Endothelial cell of umbilical vein (primary cell): ENCODE measurements at regions not wholly inside any gene's neighbourhood (a gene's known extent, or its start where the extent isn't known, plus 50 kb on each side); places are given as distances from the start of the nearest gene placed in this dataset.
"Not testable (repeated sequence)": the region's sequence is repeated elsewhere in the genome, so short reads cannot be mapped to it uniquely, and the experiment has no call there.

Experiments
- BruUV-seq: library from RNA; stranded (reverse); fragments of 400-500 nt; replicated peaks from 2 replicates; lab custom pipeline; 2021; lab: Mats Ljungman, UMichigan
- CTCF ChIA-PET: fragments of 300-600, 350-600 bp; sonication (Branson Sonifier 250); formaldehyde crosslinking; loops from one replicate; lab custom pipeline; 2021; ENCODE audit warnings: antibody characterized with exemption, inconsistent platforms; lab: Charles Lee
- POLR2A ChIA-PET: fragments of 300-600, 350-600 bp; sonication (Branson Sonifier 250); formaldehyde crosslinking; loops from one replicate; lab custom pipeline; 2021; ENCODE audit warnings: antibody characterized with exemption, inconsistent platforms; lab: Charles Lee
- DNase-seq: peaks from one replicate; pipeline ENCODE4 v3.0.0-alpha.2; 2011; ENCODE audit warnings: low read depth, low spot score
- FAIRE-seq: peaks from 2 replicates; lab custom pipeline; 2011; peaks lifted over from hg19 to GRCh38; lab: Jason Lieb, UNC
- H2AFZ ChIP-seq: 2 replicates; pipeline ENCODE4 v1.6.0; 2012; ENCODE audit warnings: low read depth, low read length, control low read depth, inconsistent platforms
- H3K27ac ChIP-seq: 2 replicates; pipeline ENCODE4 v1.5.1; 2011; ENCODE audit warnings: low read depth, mild to moderate bottlenecking, control low read depth, low read length, moderate library complexity; ENCODE audit not compliant: insufficient read depth
- H3K27me3 ChIP-seq, 2 experiments: 2 replicates each; pipeline versions ENCODE4 v1.6.0 to v1.6.1; 2011; ENCODE audit warnings: low read length in 2 of 2, mixed read lengths in 1 of 2; ENCODE audit not compliant: control insufficient read depth in 2 of 2, insufficient read depth in 2 of 2
- H3K36me3 ChIP-seq, 2 experiments: 2 replicates in 1 of 2; 3 replicates in 1 of 2; pipeline ENCODE4 v1.5.1; 2011; ENCODE audit warnings: low read length in 2 of 2, mild to moderate bottlenecking in 1 of 2, moderate library complexity in 1 of 2; ENCODE audit not compliant: control insufficient read depth in 2 of 2, insufficient read depth in 2 of 2; ENCODE audit errors: extremely low read depth in 1 of 2
- H3K4me1 ChIP-seq: 3 replicates; pipeline ENCODE4 v1.5.1; 2011; ENCODE audit warnings: mild to moderate bottlenecking, low read length; ENCODE audit not compliant: control insufficient read depth, insufficient read depth; ENCODE audit errors: extremely low read depth
- H3K4me2 ChIP-seq: 2 replicates; pipeline ENCODE4 v1.6.1; 2011; ENCODE audit warnings: low read length, control low read depth, mixed read lengths; ENCODE audit not compliant: insufficient read depth
- H3K4me3 ChIP-seq, 3 experiments: fragments of 200-600 bp in 1 of 3; sonication (generic), shearing (Covaris generic) in 1 of 3; replicated peaks in 1 of 3; 2 replicates each; pipeline ENCODE4 v1.5.1; 2011 to 2016; ENCODE audit warnings: control low read depth in 3 of 3, low read length in 3 of 3, mild to moderate bottlenecking in 2 of 3, inconsistent platforms in 1 of 3, low read depth in 1 of 3, moderate library complexity in 1 of 3; ENCODE audit not compliant: insufficient read depth in 1 of 3
- H3K79me2 ChIP-seq: 2 replicates; pipeline ENCODE4 v1.6.0; 2012; ENCODE audit warnings: low read length, inconsistent platforms; ENCODE audit not compliant: control insufficient read depth, insufficient read depth
- H3K9ac ChIP-seq: replicated peaks from 2 replicates; pipeline ENCODE3; 2011; ENCODE audit warnings: low read length, control low read depth; ENCODE audit not compliant: insufficient read depth; ENCODE audit errors: extremely low read depth
- H3K9me1 ChIP-seq: replicated peaks from 3 replicates; pipeline ENCODE4 v1.6.0; 2011; ENCODE audit warnings: mild to moderate bottlenecking, low read length; ENCODE audit not compliant: control insufficient read depth, insufficient read depth; ENCODE audit errors: extremely low read depth
- H3K9me3 ChIP-seq: replicated peaks from 2 replicates; pipeline ENCODE4 v1.5.1; 2012; ENCODE audit warnings: low read length, inconsistent platforms; ENCODE audit not compliant: control insufficient read depth, insufficient read depth
- H4K20me1 ChIP-seq: replicated peaks from 2 replicates; pipeline ENCODE3; 2011; ENCODE audit warnings: mild to moderate bottlenecking, low read length; ENCODE audit not compliant: control insufficient read depth, insufficient read depth; ENCODE audit errors: extremely low read depth
- EZH2 ChIP-seq: IDR thresholded peaks from 2 replicates; pipeline ENCODE4 v1.6.1; 2012; ENCODE audit warnings: borderline replicate concordance, low read depth, mild to moderate bottlenecking, moderate library complexity, low read length, inconsistent platforms; ENCODE audit not compliant: severe bottlenecking
- FOS ChIP-seq: IDR thresholded peaks from 2 replicates; pipeline ENCODE4 v1.6.1; 2011; ENCODE audit warnings: mild to moderate bottlenecking, low read length, moderate library complexity, borderline replicate concordance; ENCODE audit not compliant: insufficient read depth
- GATA2 ChIP-seq: IDR thresholded peaks from 2 replicates; pipeline ENCODE4 v1.7.0; 2011; ENCODE audit warnings: low read depth, mild to moderate bottlenecking, moderate library complexity, mixed read lengths, low read length; ENCODE audit not compliant: insufficient read length, insufficient read depth
- JUN ChIP-seq: IDR thresholded peaks from 2 replicates; pipeline ENCODE4 v1.6.1; 2011; ENCODE audit warnings: borderline replicate concordance, low read depth; ENCODE audit not compliant: insufficient read length, insufficient read depth
- MAX ChIP-seq: IDR thresholded peaks from 2 replicates; pipeline ENCODE4 v1.6.1; 2011; ENCODE audit not compliant: insufficient read depth, insufficient read length
- MYC ChIP-seq: IDR thresholded peaks from one replicate; pipeline ENCODE4 v1.6.1; 2011; ENCODE audit warnings: mild to moderate bottlenecking, low read depth, low read length
- POLR2A ChIP-seq: IDR thresholded peaks from 2 replicates; pipeline ENCODE4 v1.6.1; 2012; ENCODE audit warnings: low read depth, mild to moderate bottlenecking, control low read depth, low read length
- POLR2AphosphoS5 ChIP-seq: IDR thresholded peaks from 2 replicates; pipeline ENCODE4 v1.6.1; 2012; ENCODE audit warnings: low read depth, mild to moderate bottlenecking, control low read depth, low read length, moderate library complexity; ENCODE audit not compliant: insufficient read depth
- dilution Hi-C: fragments of 300-500 bp; cut with MboI; formaldehyde crosslinking; loops from one replicate; pipeline ENCODE4 v1.15.0; 2019; ENCODE audit warnings: low sequenced_read_pairs; ENCODE audit not compliant: extremely low pct_ligation_motif_present
- intact Hi-C: fragments of 100-400 bp; cut with micrococcal nuclease; formaldehyde crosslinking; loops from one replicate; pipeline ENCODE4 v1.10.0; 2022
- TF ChIP-seq, protein P1 (sequence below), 2 donors: IDR thresholded peaks; 1 replicate in 1 of 2; 2 replicates in 1 of 2; pipeline ENCODE4 v1.5.1; 2011; ENCODE audit warnings: low read length in 2 of 2, mild to moderate bottlenecking in 2 of 2, moderate library complexity in 2 of 2, control low read depth in 1 of 2, inconsistent platforms in 1 of 2, low read depth in 1 of 2; ENCODE audit not compliant: insufficient read depth in 1 of 2; ENCODE audit errors: extremely low read depth in 1 of 2

- FAIRE-seq (no peak), DNase-seq (no peak)
- intact Hi-C loops (no loop called here), dilution Hi-C loops (no loop called here)
- CTCF ChIA-PET: no interaction called here
- POLR2A ChIA-PET: no interaction called here
- H2AFZ ChIP-seq: no peak overlapping the region
- no peak for TF ChIP-seq MAX
- no peak for TF ChIP-seq JUN
- TF ChIP-seq EZH2: no peak
- TF ChIP-seq, protein P1, sequence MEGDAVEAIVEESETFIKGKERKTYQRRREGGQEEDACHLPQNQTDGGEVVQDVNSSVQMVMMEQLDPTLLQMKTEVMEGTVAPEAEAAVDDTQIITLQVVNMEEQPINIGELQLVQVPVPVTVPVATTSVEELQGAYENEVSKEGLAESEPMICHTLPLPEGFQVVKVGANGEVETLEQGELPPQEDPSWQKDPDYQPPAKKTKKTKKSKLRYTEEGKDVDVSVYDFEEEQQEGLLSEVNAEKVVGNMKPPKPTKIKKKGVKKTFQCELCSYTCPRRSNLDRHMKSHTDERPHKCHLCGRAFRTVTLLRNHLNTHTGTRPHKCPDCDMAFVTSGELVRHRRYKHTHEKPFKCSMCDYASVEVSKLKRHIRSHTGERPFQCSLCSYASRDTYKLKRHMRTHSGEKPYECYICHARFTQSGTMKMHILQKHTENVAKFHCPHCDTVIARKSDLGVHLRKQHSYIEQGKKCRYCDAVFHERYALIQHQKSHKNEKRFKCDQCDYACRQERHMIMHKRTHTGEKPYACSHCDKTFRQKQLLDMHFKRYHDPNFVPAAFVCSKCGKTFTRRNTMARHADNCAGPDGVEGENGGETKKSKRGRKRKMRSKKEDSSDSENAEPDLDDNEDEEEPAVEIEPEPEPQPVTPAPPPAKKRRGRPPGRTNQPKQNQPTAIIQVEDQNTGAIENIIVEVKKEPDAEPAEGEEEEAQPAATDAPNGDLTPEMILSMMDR (IDR thresholded peaks at IDR 0.05; ENCODE audit: extremely low read depth in 1 of 2, insufficient read depth in 1 of 2, low read depth in 1 of 2, low read length in 2 of 2): no peak
- no peak for TF ChIP-seq POLR2A
- no peak for TF ChIP-seq FOS
- no peak for TF ChIP-seq GATA2
- TF ChIP-seq POLR2AphosphoS5: no peak
- no peak for TF ChIP-seq MYC
- H3K4me3 ChIP-seq: no peak overlapping the region
- H3K36me3 ChIP-seq: no peaks in the 10 kb centered on the region
- no TSS peak for BruUV-seq
- H3K27ac ChIP-seq: no peak overlapping the region
- H3K27me3 ChIP-seq: no peaks in the 10 kb centered on the region
- no peak overlapping the region for H3K9ac ChIP-seq
- H4K20me1 ChIP-seq: no peaks in the 10 kb centered on the region
- H3K9me3 ChIP-seq: no peaks in the 10 kb centered on the region
- no peaks in the 10 kb centered on the region for H3K79me2 ChIP-seq
- H3K9me1 ChIP-seq: no peaks in the 10 kb centered on the region
- no peaks in the 10 kb centered on the region for H3K4me1 ChIP-seq
- H3K4me2 ChIP-seq: no peak overlapping the region
These were observed 152.1 kb downstream of the TFAP2C start for GRCh38 chr20:56781108-56781739.

GRCh38 chr20:56781987-56782560, 153.0 kb downstream of the TFAP2C start:
- H4K20me1 ChIP-seq: not testable (repeated sequence)

More at GRCh38 chr20:56781987-56782560, 153.0 kb downstream of the TFAP2C start:
- dilution Hi-C loops, H3K4me3 ChIP-seq, H3K27ac ChIP-seq, H2AFZ ChIP-seq, FAIRE-seq, H3K9me1 ChIP-seq, POLR2A ChIA-PET, BruUV-seq, DNase-seq, H3K27me3 ChIP-seq, H3K4me1 ChIP-seq, H3K79me2 ChIP-seq, intact Hi-C loops, H3K9ac ChIP-seq, H3K9me3 ChIP-seq, H3K4me2 ChIP-seq, H3K36me3 ChIP-seq: not testable (repeated sequence)
- CTCF ChIA-PET: interaction anchor here (1.2 kb wide), 1 partner anchor 231 kb away, joined by 4 read pairs; no protein-coding TSS in a partner anchor
